ENCODE measurements at regions not wholly inside any gene's neighbourhood (a gene's known extent, or its start where the extent isn't known, plus 50 kb on each side); places are given as distances from the start of the nearest gene placed in this dataset.

DNA sequence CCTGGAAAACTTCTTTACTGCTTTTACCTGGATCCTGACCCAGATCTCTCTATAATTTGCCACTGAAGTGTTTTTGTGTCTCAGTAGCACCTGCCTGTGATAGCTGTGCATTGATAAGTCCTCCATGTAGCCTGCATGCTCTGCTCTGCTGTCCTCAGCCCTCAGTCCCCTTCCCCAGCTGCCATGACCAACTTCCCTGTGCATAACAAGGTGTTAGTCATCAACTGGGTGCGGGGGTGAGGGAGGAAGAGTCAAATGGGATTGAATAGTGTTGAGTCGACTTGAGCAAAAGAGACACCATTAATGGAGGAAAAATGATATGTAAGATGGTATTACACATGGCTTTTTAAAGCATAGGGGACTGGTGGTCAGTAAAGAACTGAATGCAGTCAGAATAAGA, 92.2 kb upstream of the PLET1 start:
- TF ChIP-seq, protein P1, sequence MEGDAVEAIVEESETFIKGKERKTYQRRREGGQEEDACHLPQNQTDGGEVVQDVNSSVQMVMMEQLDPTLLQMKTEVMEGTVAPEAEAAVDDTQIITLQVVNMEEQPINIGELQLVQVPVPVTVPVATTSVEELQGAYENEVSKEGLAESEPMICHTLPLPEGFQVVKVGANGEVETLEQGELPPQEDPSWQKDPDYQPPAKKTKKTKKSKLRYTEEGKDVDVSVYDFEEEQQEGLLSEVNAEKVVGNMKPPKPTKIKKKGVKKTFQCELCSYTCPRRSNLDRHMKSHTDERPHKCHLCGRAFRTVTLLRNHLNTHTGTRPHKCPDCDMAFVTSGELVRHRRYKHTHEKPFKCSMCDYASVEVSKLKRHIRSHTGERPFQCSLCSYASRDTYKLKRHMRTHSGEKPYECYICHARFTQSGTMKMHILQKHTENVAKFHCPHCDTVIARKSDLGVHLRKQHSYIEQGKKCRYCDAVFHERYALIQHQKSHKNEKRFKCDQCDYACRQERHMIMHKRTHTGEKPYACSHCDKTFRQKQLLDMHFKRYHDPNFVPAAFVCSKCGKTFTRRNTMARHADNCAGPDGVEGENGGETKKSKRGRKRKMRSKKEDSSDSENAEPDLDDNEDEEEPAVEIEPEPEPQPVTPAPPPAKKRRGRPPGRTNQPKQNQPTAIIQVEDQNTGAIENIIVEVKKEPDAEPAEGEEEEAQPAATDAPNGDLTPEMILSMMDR (IDR thresholded peaks at IDR 0.05) = no peak
- H3K27ac Mint-ChIP-seq = no peak overlapping the region
- 73% methylated on average over 2 of the region's 2 CpGs for WGBS (ENCODE audit: insufficient coverage)

DNA sequence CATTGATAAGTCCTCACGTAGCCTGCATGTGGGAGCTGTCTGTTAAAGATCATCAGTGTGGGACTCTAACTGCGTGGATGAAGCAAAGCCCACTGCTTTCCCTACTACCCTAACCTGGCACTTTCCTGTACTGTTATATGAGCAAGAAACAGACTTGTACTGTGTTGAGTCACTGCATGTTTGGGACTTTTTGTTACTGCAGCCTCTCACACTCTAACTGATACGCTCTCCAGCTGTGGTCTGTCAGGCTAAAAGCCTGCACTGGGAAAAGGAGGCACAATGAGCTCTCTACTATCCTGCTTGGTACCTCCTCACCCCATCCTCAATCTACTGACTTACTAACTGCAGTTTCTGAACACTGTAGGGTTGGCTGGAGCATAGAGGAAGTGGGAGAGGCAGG, 93.7 kb upstream of the PLET1 start:
- H3K4me1 ChIP-seq (ENCODE audit: control insufficient read depth, insufficient read depth, low read length) = no peaks in the 10 kb centered on the region
- intact Hi-C loops (cut with micrococcal nuclease) = no loop called here
- H3K9me3 ChIP-seq (ENCODE audit: control insufficient read depth, insufficient read depth, low read length) = no peaks in the 10 kb centered on the region
- H3K27ac Mint-ChIP-seq = no peak overlapping the region
- no peaks in the 10 kb centered on the region for H3K36me3 ChIP-seq (ENCODE audit: control insufficient read depth, insufficient read depth, low read length)
- H3K9me3 Mint-ChIP-seq = no peaks in the 10 kb centered on the region
- H3K4me1 Mint-ChIP-seq = no peaks in the 10 kb centered on the region
- H3K4me3 Mint-ChIP-seq = no peak overlapping the region
- no peak for ATAC-seq
- no peaks in the 10 kb centered on the region for H3K27me3 Mint-ChIP-seq (ENCODE audit: low read depth in 2 of 2)
- no peak overlapping the region for H3K27ac ChIP-seq (ENCODE audit: low read length)
- DNase-seq = no peak
- WGBS (ENCODE audit: insufficient coverage) = 87% methylated on average over 3 of the region's 3 CpGs
- TF ChIP-seq, protein P1 (IDR thresholded peaks at IDR 0.05) = no peak
- H3K36me3 Mint-ChIP-seq = no peaks in the 10 kb centered on the region
- H3K27me3 ChIP-seq (ENCODE audit: control insufficient read depth, insufficient read depth, low read length) = no peaks in the 10 kb centered on the region
- no peak overlapping the region for H3K4me3 ChIP-seq (ENCODE audit: low read length)

More for the DNA sequence above, 92.2 kb upstream of the PLET1 start:
- H3K9me3 Mint-ChIP-seq = no peaks in the 10 kb centered on the region
- intact Hi-C loops (cut with micrococcal nuclease) = no loop called here
- no peaks in the 10 kb centered on the region for H3K27me3 Mint-ChIP-seq (ENCODE audit: low read depth in 2 of 2)
- peaks cover 0 to 7% of the 10 kb centered on the region in 2 donors for H3K4me1 Mint-ChIP-seq
- H3K27me3 ChIP-seq (ENCODE audit: control insufficient read depth, insufficient read depth, low read length) = no peaks in the 10 kb centered on the region
- no peaks in the 10 kb centered on the region for H3K4me1 ChIP-seq (ENCODE audit: control insufficient read depth, insufficient read depth, low read length)
- DNase-seq (no peak), ATAC-seq (no peak)
- H3K36me3 Mint-ChIP-seq = no peaks in the 10 kb centered on the region
- H3K27ac ChIP-seq (ENCODE audit: low read length) = no peak overlapping the region
- H3K9me3 ChIP-seq (ENCODE audit: control insufficient read depth, insufficient read depth, low read length) = no peaks in the 10 kb centered on the region
- no peak overlapping the region for H3K4me3 ChIP-seq (ENCODE audit: low read length)
- no peaks in the 10 kb centered on the region for H3K36me3 ChIP-seq (ENCODE audit: control insufficient read depth, insufficient read depth, low read length)
- no peak overlapping the region for H3K4me3 Mint-ChIP-seq

DNA sequence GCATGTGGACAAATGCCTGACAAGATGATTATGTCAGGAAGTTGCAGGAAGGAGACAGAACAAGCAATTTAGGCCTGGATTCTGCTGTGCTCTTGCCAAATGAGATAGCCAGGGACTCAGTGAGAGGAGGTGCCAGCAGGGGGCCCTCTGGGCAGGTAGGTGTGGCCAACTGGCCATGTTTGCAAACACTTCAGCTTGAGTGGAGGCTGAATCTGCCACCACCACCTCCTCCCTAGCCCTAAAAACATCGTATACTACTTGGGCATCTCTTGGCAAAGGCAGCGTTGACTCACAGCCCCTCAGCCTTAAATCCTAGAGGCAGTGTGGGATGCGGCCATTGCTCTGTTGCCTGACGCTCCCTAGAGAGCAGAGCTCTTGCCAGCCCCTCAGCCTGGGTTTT, 95.1 kb upstream of the PLET1 start:
- H3K9me3 Mint-ChIP-seq = no peaks in the 10 kb centered on the region
- no peaks in the 10 kb centered on the region for H3K27me3 Mint-ChIP-seq (ENCODE audit: low read depth in 2 of 2)
- H3K36me3 Mint-ChIP-seq = no peaks in the 10 kb centered on the region
- Histone ChIP-seq H3K4me3 (ENCODE audit: low read length) (no peak overlapping the region), H3K27me3 (ENCODE audit: control insufficient read depth, insufficient read depth, low read length) (no peaks in the 10 kb centered on the region), H3K4me1 (ENCODE audit: control insufficient read depth, insufficient read depth, low read length) (no peaks in the 10 kb centered on the region), H3K36me3 (ENCODE audit: control insufficient read depth, insufficient read depth, low read length) (no peaks in the 10 kb centered on the region), H3K9me3 (ENCODE audit: control insufficient read depth, insufficient read depth, low read length) (no peaks in the 10 kb centered on the region), H3K27ac (ENCODE audit: low read length) (no peak overlapping the region)
- no peaks in the 10 kb centered on the region for H3K4me1 Mint-ChIP-seq
- intact Hi-C loops (cut with micrococcal nuclease) = no loop called here
- no peak overlapping the region for H3K27ac Mint-ChIP-seq
- no peak overlapping the region for H3K4me3 Mint-ChIP-seq
- DNase-seq = no peak
- ATAC-seq = no peak
- TF ChIP-seq, protein P1 (IDR thresholded peaks at IDR 0.05) = no peak
- WGBS (ENCODE audit: insufficient coverage) = 90% methylated on average over 4 of the region's 4 CpGs

DNA sequence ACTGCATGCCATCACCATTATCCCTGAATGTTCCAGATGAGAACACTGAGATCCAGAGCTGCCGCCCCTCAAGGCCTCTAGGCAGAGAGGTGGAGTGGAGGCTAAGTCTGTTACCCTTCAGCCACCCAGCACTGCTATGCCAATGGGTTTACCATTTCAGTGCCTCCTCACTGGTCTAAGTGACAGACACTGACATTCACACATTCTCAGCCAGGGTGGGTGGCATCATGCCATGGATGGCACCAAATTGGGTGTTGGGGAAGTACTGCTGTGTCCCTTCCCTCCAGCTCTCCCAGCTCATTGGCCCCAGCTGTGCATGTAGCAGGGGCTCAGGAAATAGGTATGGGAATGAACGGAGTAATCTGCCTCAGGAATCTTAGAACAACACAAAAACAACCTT, 96.8 kb upstream of the PLET1 start:
- Mint-ChIP-seq H3K4me1 (no peaks in the 10 kb centered on the region), H3K27me3 (ENCODE audit: low read depth in 2 of 2) (no peaks in the 10 kb centered on the region), H3K4me3 (no peak overlapping the region), H3K9me3 (no peaks in the 10 kb centered on the region), H3K36me3 (no peaks in the 10 kb centered on the region), H3K27ac (no peak overlapping the region)
- DNase-seq = no peak
- no peak for ATAC-seq
- TF ChIP-seq, protein P1 (IDR thresholded peaks at IDR 0.05) = no peak
- Histone ChIP-seq H3K27ac (ENCODE audit: low read length) (no peak overlapping the region), H3K4me3 (ENCODE audit: low read length) (no peak overlapping the region), H3K9me3 (ENCODE audit: control insufficient read depth, insufficient read depth, low read length) (no peaks in the 10 kb centered on the region), H3K36me3 (ENCODE audit: control insufficient read depth, insufficient read depth, low read length) (no peaks in the 10 kb centered on the region), H3K27me3 (ENCODE audit: control insufficient read depth, insufficient read depth, low read length) (no peaks in the 10 kb centered on the region), H3K4me1 (ENCODE audit: control insufficient read depth, insufficient read depth, low read length) (no peaks in the 10 kb centered on the region)
- intact Hi-C loops (cut with micrococcal nuclease) = no loop called here
- WGBS (ENCODE audit: insufficient coverage) = 69% methylated on average over 2 of the region's 2 CpGs

Measured in natural killer cell (primary cell).